Chondrocyte (in vitro differentiated cells): ENCODE measurements at regions not wholly inside any gene's neighbourhood (a gene's known extent, or its start where the extent isn't known, plus 50 kb on each side); places are given as distances from the start of the nearest gene placed in this dataset.
"Not testable (repeated sequence)": the region's sequence is repeated elsewhere in the genome, so short reads cannot be mapped to it uniquely, and the experiment has no call there.

ENCODE experiments used
- DNase-seq: peaks from one replicate; pipeline ENCODE4 v3.0.0; 2021; ENCODE audit warnings: mixed read lengths, low spot score
- H3K27ac Mint-ChIP-seq: one replicate; pipeline ENCODE4 v1.8.0; 2021; ENCODE audit warnings: mild to moderate bottlenecking, moderate library complexity, mixed read lengths; ENCODE audit not compliant: unreplicated experiment
- H3K27me3 Mint-ChIP-seq: 2 replicates; pipeline ENCODE4 v1.8.0; 2021; ENCODE audit warnings: low read depth, mixed read lengths
- H3K36me3 Mint-ChIP-seq: 2 replicates; pipeline ENCODE4 v1.8.0; 2021; ENCODE audit warnings: low read depth, mixed read lengths
- H3K4me1 Mint-ChIP-seq: 2 replicates; pipeline ENCODE4 v1.8.0; 2021; ENCODE audit warnings: low read depth, mild to moderate bottlenecking, mixed read lengths
- H3K4me3 Mint-ChIP-seq: one replicate; pipeline ENCODE4 v1.8.0; 2021; ENCODE audit warnings: mild to moderate bottlenecking, moderate library complexity, mixed read lengths; ENCODE audit not compliant: unreplicated experiment
- H3K9me3 Mint-ChIP-seq: 2 replicates; pipeline ENCODE4 v1.8.0; 2021; ENCODE audit warnings: low read depth, mixed read lengths
- TF ChIP-seq, protein P1 (sequence below): fragments of 200-600 bp; sonication (generic); IDR thresholded peaks from 2 replicates; pipeline ENCODE4 v1.5.0; 2021; ENCODE audit warnings: antibody characterized with exemption, mild to moderate bottlenecking, moderate library complexity

- Mint-ChIP-seq H3K4me3 (peak overlapping the region; percentile 89), H3K36me3 (peaks cover 16% of the 10 kb centered on the region), H3K9me3 (peaks cover 4% of the 10 kb centered on the region), H3K27ac (peak overlapping the region; percentile 90), H3K4me1 (peaks cover 37% of the 10 kb centered on the region), H3K27me3 (peaks cover 6% of the 10 kb centered on the region)
- no peak for DNase-seq
- TF ChIP-seq, protein P1, sequence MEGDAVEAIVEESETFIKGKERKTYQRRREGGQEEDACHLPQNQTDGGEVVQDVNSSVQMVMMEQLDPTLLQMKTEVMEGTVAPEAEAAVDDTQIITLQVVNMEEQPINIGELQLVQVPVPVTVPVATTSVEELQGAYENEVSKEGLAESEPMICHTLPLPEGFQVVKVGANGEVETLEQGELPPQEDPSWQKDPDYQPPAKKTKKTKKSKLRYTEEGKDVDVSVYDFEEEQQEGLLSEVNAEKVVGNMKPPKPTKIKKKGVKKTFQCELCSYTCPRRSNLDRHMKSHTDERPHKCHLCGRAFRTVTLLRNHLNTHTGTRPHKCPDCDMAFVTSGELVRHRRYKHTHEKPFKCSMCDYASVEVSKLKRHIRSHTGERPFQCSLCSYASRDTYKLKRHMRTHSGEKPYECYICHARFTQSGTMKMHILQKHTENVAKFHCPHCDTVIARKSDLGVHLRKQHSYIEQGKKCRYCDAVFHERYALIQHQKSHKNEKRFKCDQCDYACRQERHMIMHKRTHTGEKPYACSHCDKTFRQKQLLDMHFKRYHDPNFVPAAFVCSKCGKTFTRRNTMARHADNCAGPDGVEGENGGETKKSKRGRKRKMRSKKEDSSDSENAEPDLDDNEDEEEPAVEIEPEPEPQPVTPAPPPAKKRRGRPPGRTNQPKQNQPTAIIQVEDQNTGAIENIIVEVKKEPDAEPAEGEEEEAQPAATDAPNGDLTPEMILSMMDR, result no peak
Measured at GRCh38 chr17:21549107-21549687, 143.1 kb upstream of the KCNJ18 start.

DNA sequence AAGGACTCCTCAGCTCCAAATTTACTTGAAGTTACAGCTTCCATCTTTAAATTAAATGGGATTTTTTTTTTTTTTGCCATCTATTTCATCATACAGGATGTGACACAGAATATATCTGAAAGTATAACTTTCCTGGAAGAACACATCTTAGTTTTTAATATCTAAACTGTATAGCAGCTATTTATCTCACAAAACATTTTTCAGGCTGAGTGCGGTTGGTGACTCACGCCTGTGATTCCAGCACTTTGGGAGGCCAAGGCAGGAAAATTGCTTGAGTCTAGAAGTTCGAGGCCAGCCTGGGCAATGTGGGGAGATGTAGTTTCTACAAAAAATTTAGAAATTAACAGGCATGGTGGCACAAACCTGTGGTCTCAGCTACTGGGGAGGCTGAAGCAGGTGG is 142.3 kb upstream of the KCNJ18 start:
- H3K36me3 Mint-ChIP-seq, DNase-seq, H3K9me3 Mint-ChIP-seq, H3K27me3 Mint-ChIP-seq: not testable (repeated sequence)
- peaks cover 37% of the 10 kb centered on the region for H3K4me1 Mint-ChIP-seq
- H3K4me3 Mint-ChIP-seq, result peak overlapping the region; percentile 89
- peak overlapping the region; percentile 90 for H3K27ac Mint-ChIP-seq

DNA sequence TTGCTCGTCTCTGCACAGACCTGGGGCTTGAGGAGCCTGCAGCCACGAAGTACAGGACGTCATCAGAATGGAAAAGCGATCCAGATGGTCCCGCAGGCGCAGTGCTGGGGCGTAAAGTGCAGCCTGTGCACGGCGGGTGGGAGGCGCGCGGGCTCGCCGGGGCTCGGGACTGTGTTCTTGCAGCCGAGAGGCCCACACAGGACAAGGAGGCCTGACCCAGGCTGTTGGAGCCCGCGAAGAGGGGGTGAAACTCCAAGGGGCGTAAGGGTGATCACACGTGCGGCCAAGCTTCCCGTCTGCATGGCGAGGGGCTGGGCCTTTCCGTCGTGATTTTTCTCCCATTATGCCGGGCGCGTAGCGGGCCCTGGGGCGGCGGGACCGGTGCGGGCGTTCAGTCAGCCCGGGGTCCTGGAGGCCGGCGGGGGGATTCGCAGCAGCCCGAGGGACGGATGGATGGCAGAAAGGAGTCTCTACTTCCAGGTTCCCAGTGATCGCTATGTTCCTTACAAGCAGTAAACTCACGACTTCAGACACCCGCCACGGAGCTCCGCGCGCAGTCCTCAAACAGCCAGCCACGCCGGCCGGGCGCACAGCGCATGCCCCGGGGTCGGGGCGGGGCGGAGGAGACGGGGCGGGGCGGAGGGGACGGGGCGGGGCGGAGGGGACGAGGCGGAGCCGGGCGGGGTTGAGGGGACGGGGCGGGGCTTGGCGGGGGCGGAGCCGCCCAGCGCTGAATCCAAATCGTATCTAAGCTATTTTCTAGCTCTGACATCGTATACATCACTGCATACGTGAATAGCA is 141.0 kb upstream of the KCNJ18 start:
- H3K27ac Mint-ChIP-seq, result peak overlapping the region; percentile 94
- peaks cover 16% of the 10 kb centered on the region for H3K27me3 Mint-ChIP-seq
- H3K4me3 Mint-ChIP-seq, result peak overlapping the region; percentile 89
- DNase-seq, result no peak
- TF ChIP-seq, protein P1, result no peak
- peaks cover 35% of the 10 kb centered on the region for H3K4me1 Mint-ChIP-seq
- H3K9me3 Mint-ChIP-seq, result peaks cover 13% of the 10 kb centered on the region
- peaks cover 8% of the 10 kb centered on the region for H3K36me3 Mint-ChIP-seq

GRCh38 chr17:21558921-21559320 is 133.4 kb upstream of the KCNJ18 start:
- not testable (repeated sequence) for DNase-seq, H3K36me3 Mint-ChIP-seq, H3K27ac Mint-ChIP-seq, H3K4me3 Mint-ChIP-seq, H3K4me1 Mint-ChIP-seq
- H3K27me3 Mint-ChIP-seq, result peaks cover 16% of the 10 kb centered on the region
- peaks cover 28% of the 10 kb centered on the region for H3K9me3 Mint-ChIP-seq

DNA sequence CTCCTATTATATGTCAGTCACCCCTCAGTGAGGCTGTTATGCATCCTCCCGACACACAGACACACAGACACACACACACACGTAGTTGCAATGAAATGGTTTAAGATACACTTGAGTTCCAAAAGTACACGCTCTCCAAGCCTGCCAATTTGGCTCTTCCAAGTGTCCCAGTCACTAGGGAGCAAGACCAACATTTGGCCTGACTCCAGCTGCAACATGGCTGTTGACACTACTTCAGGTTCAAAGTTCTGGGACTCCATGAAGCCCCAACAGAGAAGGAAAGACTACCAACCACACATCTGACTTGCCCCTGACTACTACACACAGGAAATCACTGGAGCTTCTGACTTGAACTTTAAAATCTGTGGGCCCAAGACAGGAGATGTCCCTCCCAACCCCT is 128.1 kb upstream of the KCNJ18 start:
- Mint-ChIP-seq H3K4me3 (no peak overlapping the region), H3K9me3 (peaks cover 7% of the 10 kb centered on the region)
- TF ChIP-seq, protein P1, result no peak

DNA sequence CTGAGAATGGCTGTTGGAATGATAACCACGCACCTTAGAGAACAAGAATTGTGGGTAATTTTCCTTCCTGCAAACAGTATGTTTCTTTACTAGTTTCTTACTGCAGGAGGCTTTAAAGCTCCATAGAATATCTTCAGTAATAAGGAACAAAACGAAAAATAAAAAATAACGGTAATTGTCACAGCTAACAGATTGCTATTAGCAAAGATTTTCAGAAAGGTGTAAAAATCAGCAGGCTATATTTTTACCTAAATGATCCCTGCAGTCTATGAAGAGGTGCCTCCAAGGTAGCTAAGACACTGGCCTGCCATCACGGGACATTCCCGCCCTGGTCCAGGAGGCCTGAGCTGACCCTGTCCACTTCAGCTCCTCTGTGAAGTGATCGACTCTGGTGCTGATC is 127.6 kb upstream of the KCNJ18 start:
- not testable (repeated sequence) for DNase-seq, H3K4me3 Mint-ChIP-seq, H3K9me3 Mint-ChIP-seq, H3K27ac Mint-ChIP-seq, H3K36me3 Mint-ChIP-seq, H3K4me1 Mint-ChIP-seq
- peaks cover 30% of the 10 kb centered on the region for H3K27me3 Mint-ChIP-seq

More for the DNA sequence above, 128.1 kb upstream of the KCNJ18 start:
- DNase-seq, result no peak
- no peaks in the 10 kb centered on the region for H3K4me1 Mint-ChIP-seq
- H3K27ac Mint-ChIP-seq, result no peak overlapping the region
- H3K36me3 Mint-ChIP-seq, result peaks cover 2% of the 10 kb centered on the region
- H3K27me3 Mint-ChIP-seq, result peaks cover 30% of the 10 kb centered on the region

GRCh38 chr17:21570427-21570826 is 121.9 kb upstream of the KCNJ18 start:
- H3K4me1 Mint-ChIP-seq, DNase-seq, H3K4me3 Mint-ChIP-seq, H3K9me3 Mint-ChIP-seq, H3K27ac Mint-ChIP-seq, H3K36me3 Mint-ChIP-seq: not testable (repeated sequence)
- peaks cover 21% of the 10 kb centered on the region for H3K27me3 Mint-ChIP-seq

GRCh38 chr17:21572148-21572547 is 120.2 kb upstream of the KCNJ18 start:
- not testable (repeated sequence) for H3K27ac Mint-ChIP-seq, H3K36me3 Mint-ChIP-seq, DNase-seq, H3K4me3 Mint-ChIP-seq, H3K9me3 Mint-ChIP-seq, H3K4me1 Mint-ChIP-seq
- H3K27me3 Mint-ChIP-seq, result peaks cover 10% of the 10 kb centered on the region

DNA sequence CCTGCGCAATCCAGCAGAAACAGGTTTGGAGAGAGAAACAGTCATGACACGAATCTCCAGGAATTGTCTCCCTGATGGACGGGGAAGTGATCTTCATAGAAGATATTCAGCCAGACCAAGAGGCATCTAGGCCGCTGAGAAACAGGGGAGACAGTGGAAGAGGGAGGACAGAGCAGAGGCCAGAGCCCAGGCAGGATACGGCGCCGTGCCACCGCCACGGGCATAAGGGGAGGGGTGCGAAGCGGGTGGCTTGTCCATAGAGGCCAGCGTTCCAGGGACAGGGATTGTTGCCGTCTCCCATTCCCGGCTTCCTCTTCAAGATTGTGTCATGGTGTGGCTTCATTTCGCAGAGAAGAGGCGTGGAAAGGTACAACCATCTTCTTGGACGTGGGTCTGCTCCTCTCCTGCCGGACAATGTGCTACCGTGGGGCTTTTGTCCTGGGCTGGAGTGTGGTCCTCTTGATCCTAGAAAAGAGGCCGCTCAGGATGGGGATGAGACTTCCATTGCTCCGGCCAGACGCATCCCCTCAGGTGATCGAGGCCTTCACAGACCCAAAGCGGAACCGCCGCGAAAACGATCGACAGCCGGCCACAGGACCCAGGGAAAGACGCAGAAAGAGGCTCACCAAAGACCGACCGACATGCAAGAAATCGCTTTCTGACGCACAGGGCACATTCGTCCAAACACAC is 118.9 kb upstream of the KCNJ18 start:
- not testable (repeated sequence) for DNase-seq, H3K27me3 Mint-ChIP-seq, H3K27ac Mint-ChIP-seq, H3K4me1 Mint-ChIP-seq, H3K36me3 Mint-ChIP-seq, H3K9me3 Mint-ChIP-seq, H3K4me3 Mint-ChIP-seq
